ENCODE measurements at regions not wholly inside any gene's neighbourhood (a gene's known extent, or its start where the extent isn't known, plus 50 kb on each side); places are given as distances from the start of the nearest gene placed in this dataset.

DNA sequence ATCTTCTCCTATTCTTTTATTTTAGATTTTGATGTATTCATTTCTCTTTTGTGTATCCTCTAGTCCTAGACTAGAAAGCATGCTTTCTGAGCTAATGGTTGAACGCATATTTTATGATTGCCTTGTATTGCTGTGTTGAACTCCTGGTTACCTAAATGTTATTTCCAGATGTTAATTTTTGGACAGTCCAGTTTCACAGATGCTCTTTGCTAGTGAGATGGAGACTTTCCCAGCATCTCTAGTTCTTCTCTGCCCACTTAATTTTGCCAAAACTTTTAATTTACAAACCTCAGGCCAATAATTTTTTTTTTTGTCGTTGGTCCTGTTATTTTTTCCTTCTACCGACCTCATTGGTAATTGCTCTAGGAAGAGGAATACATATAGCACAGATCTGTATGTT lies 153.2 kb downstream of the HAUS1 start:
- no peak for DNase-seq (ENCODE audit: low read depth)
- TF ChIP-seq CTCF (conservative IDR thresholded peaks at IDR 0.05; ENCODE audit: low read depth, low read length), result no peak
- no peak overlapping the region for H3K4me3 ChIP-seq (ENCODE audit: low read length)

DNA sequence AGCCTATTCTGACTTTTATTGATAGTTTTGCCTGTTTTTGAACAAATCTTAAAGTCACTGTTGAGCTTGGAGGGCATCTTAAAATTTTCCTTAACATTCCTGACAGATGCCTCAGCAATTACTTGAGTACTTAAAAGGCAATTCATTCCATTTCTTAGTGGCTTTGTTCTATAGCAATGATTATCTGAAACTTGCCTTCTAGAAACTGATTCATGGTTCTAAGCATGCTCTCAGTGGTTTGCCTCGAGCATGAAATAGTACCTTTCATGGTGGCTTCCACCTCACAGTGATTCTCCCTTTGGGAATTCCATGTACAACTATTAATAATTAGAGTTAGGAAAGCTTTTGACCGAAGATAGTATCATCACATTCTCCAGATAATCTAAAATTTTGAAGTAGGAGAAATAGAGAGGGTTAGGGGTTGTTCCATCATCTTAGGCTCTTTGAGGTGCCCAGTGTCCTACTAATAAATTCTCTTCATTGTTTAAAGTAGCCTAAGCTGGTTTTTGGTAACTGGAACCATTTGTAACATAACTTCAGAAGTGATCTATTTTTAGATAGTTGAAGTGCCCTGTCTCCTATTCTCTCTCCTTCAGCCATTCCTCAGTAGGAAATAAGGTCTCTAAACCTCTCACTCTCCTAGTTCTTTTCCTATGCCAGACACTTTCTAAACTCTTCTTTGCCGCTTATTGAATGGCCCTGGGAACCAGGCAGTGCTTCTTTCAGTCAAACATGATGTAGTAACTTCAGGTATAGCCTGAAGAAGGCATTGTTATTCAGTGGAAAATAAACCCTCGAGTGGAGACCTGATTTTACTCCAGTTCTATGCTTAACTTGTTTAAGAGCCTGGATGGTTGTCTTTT lies 156.1 kb downstream of the HAUS1 start:
- H3K4me3 ChIP-seq (ENCODE audit: low read length), result no peak overlapping the region
- peak; percentile 20 for DNase-seq (ENCODE audit: low read depth)
- no peak for TF ChIP-seq CTCF (conservative IDR thresholded peaks at IDR 0.05; ENCODE audit: low read depth, low read length)

GRCh38 chr18:46260879-46261143 lies 156.6 kb downstream of the HAUS1 start:
- no peak for TF ChIP-seq CTCF (conservative IDR thresholded peaks at IDR 0.05; ENCODE audit: low read depth, low read length)
- DNase-seq (ENCODE audit: low read depth), result no peak
- H3K4me3 ChIP-seq (ENCODE audit: low read length), result no peak overlapping the region

DNA sequence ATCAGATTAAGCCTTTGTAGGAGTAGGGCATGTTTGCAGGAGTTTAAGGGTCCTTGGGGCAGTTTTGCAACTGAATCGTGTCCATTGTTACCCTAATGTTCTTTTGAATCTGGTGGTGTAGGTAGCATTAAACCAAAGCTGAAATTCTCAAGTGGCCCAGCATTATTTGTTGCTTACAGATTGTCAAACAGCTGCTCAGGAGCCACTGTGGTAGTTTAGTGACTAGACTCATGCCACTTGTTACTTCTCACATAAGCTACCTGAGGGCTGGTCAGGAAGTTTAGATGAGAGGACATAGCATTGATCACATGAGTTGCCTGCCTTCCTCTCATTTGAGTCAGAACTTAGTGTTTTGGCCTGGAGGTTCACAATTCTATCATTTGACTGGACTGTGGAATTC lies 157.6 kb downstream of the HAUS1 start:
- no peak for DNase-seq (ENCODE audit: low read depth)
- no peak for TF ChIP-seq CTCF (conservative IDR thresholded peaks at IDR 0.05; ENCODE audit: low read depth, low read length)
- H3K4me3 ChIP-seq (ENCODE audit: low read length), result no peak overlapping the region

DNA sequence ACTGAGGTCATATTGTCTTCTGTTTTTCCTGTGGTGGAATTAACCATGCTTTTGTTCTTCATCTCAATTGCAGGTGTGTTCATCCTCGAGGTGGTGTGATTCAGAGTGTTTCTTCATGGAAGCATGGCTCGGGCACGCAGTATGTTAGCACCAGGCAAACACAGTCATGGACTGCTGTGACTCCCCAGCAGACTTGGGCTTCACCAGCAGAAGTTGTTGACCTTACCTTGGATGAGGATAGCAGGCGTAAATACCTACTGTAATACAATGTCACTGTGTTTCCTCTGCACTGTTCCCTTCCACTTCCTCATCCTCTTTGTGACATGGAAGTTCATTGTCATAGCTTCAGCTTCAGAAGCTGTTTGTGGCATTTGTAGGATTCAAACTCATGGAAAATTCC lies 158.7 kb downstream of the HAUS1 start:
- H3K4me3 ChIP-seq (ENCODE audit: low read length), result no peak overlapping the region
- TF ChIP-seq CTCF (conservative IDR thresholded peaks at IDR 0.05; ENCODE audit: low read depth, low read length), result no peak

DNA sequence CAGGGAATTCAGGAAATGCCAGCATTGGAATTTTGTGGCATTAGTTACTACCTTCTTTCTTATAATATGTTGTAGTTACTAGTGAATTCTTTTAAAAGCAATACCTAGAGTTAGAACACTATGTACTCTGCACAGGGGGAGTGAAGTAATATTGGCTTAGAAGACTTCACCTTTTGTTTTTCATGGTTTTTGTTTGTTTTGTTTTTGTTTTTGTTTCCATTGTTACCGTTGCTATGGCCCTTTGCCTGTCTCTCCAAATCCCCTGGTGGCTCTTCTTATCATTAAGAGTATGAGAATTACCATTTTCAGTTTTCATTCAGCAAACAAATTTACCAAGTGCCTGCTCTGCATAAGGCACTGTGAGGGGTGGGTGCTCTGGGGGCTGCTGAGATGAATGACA lies 160.1 kb downstream of the HAUS1 start:
- no peak overlapping the region for H3K4me3 ChIP-seq (ENCODE audit: low read length)
- DNase-seq (ENCODE audit: low read depth), result peak; percentile 34
- TF ChIP-seq CTCF (conservative IDR thresholded peaks at IDR 0.05; ENCODE audit: low read depth, low read length), result no peak

More for the DNA sequence above, 158.7 kb downstream of the HAUS1 start:
- DNase-seq (ENCODE audit: low read depth), result no peak

Measured in retinal pigment epithelial cell (primary cell).